ENCODE measurements at regions not wholly inside any gene's neighbourhood (a gene's known extent, or its start where the extent isn't known, plus 50 kb on each side); places are given as distances from the start of the nearest gene placed in this dataset.

- H3K9me3 Mint-ChIP-seq: peaks cover 0 to 2% (median 0%) of the 10 kb centered on the region in 7 donors
- peaks cover 0 to 4% (median 3%) of the 10 kb centered on the region in 3 donors for H3K27me3 Mint-ChIP-seq (ENCODE audit: low read depth in 3 of 3)
- H2AFZ ChIP-seq (ENCODE audit: insufficient read depth, low read depth, low read length, poor library complexity, severe bottlenecking): no peak overlapping the region
- H3K9me3 ChIP-seq (replicated peaks in 1 of 2; ENCODE audit: control insufficient read depth in 1 of 2, insufficient read depth in 1 of 2, low read length in 2 of 2): no peaks in the 10 kb centered on the region
- H3K36me3 Mint-ChIP-seq: no peaks in the 10 kb centered on the region
- H3K4me2 ChIP-seq (replicated peaks; ENCODE audit: extremely low read depth, low read length, poor library complexity, severe bottlenecking): no peak overlapping the region
- no peaks in the 10 kb centered on the region for H3K27me3 ChIP-seq (ENCODE audit: control insufficient read depth in 2 of 2, insufficient read depth in 2 of 2, low read length in 2 of 2)
- no CpG with 5 or more reads among the region's 2 CpGs for WGBS (ENCODE audit: insufficient coverage)
- H3K4me1 ChIP-seq (ENCODE audit: control insufficient read depth in 1 of 2, insufficient read depth in 2 of 2, low read length in 2 of 2): no peaks in the 10 kb centered on the region
- H3K27ac ChIP-seq (ENCODE audit: low read depth in 1 of 2, low read length in 2 of 2): no peak overlapping the region
- H3K36me3 ChIP-seq (replicated peaks in 1 of 2; ENCODE audit: control insufficient read depth in 1 of 2, insufficient read depth in 2 of 2, low read length in 2 of 2): no peaks in the 10 kb centered on the region
- no peak overlapping the region for H3K4me3 Mint-ChIP-seq
- H3K79me2 ChIP-seq (ENCODE audit: insufficient read depth, low read length): no peaks in the 10 kb centered on the region
- H4K20me1 ChIP-seq (ENCODE audit: insufficient read depth, low read length): no peaks in the 10 kb centered on the region
- H3K27ac Mint-ChIP-seq: no peak overlapping the region
- H3K4me1 Mint-ChIP-seq: peaks cover 5% of the 10 kb centered on the region
- intact Hi-C loops (cut with micrococcal nuclease): no loop called here
- H3K9ac ChIP-seq (ENCODE audit: insufficient read depth, low read length, poor library complexity, severe bottlenecking): no peak overlapping the region
- no peak for TF ChIP-seq CTCF (IDR thresholded peaks at IDR 0.05)
- H3K4me3 ChIP-seq (replicated peaks in 1 of 3; ENCODE audit: low read depth in 2 of 3, low read length in 3 of 3): no peak overlapping the region
- DNase-seq: no peak
These were observed 126.3 kb upstream of the CXCL12 start for GRCh38 chr10:44511166-44511565.

GRCh38 chr10:44511601-44512000 is 126.7 kb upstream of the CXCL12 start:
- H2AFZ ChIP-seq (ENCODE audit: insufficient read depth, low read depth, low read length, poor library complexity, severe bottlenecking): no peak overlapping the region
- Mint-ChIP-seq H3K27ac (no peak overlapping the region), H3K4me3 (no peak overlapping the region), H3K27me3 (ENCODE audit: low read depth in 3 of 3) (peaks cover 0 to 4% (median 3%) of the 10 kb centered on the region in 3 donors), H3K9me3 (peaks cover 0 to 2% (median 0%) of the 10 kb centered on the region in 7 donors), H3K4me1 (peaks cover 5% of the 10 kb centered on the region), H3K36me3 (no peaks in the 10 kb centered on the region)
- no peak for TF ChIP-seq CTCF (IDR thresholded peaks at IDR 0.05)
- no peaks in the 10 kb centered on the region for H3K27me3 ChIP-seq (ENCODE audit: control insufficient read depth in 2 of 2, insufficient read depth in 2 of 2, low read length in 2 of 2)
- no peaks in the 10 kb centered on the region for H3K9me3 ChIP-seq (replicated peaks in 1 of 2; ENCODE audit: control insufficient read depth in 1 of 2, insufficient read depth in 1 of 2, low read length in 2 of 2)
- no peaks in the 10 kb centered on the region for H3K4me1 ChIP-seq (ENCODE audit: control insufficient read depth in 1 of 2, insufficient read depth in 2 of 2, low read length in 2 of 2)
- no peaks in the 10 kb centered on the region for H4K20me1 ChIP-seq (ENCODE audit: insufficient read depth, low read length)
- no CpG with 5 or more reads among the region's 2 CpGs for WGBS (ENCODE audit: insufficient coverage)
- intact Hi-C loops (cut with micrococcal nuclease): no loop called here
- H3K4me3 ChIP-seq (replicated peaks in 1 of 3; ENCODE audit: low read depth in 2 of 3, low read length in 3 of 3): no peak overlapping the region
- peak in 1 of 3 donors; percentile 14 for DNase-seq
- no peak overlapping the region for H3K4me2 ChIP-seq (replicated peaks; ENCODE audit: extremely low read depth, low read length, poor library complexity, severe bottlenecking)
- H3K27ac ChIP-seq (ENCODE audit: low read depth in 1 of 2, low read length in 2 of 2): no peak overlapping the region
- H3K79me2 ChIP-seq (ENCODE audit: insufficient read depth, low read length): no peaks in the 10 kb centered on the region
- no peaks in the 10 kb centered on the region for H3K36me3 ChIP-seq (replicated peaks in 1 of 2; ENCODE audit: control insufficient read depth in 1 of 2, insufficient read depth in 2 of 2, low read length in 2 of 2)
- no peak overlapping the region for H3K9ac ChIP-seq (ENCODE audit: insufficient read depth, low read length, poor library complexity, severe bottlenecking)

All from CD14-positive monocyte (primary cell).